ENCODE measurements at regions not wholly inside any gene's neighbourhood (a gene's known extent, or its start where the extent isn't known, plus 50 kb on each side); places are given as distances from the start of the nearest gene placed in this dataset.

GRCh38 chr3:5290915-5291314, 103.4 kb downstream of the EDEM1 start:
- TF ChIP-seq POLR2A (IDR thresholded peaks at IDR 0.05) (no peak), EP300 (IDR thresholded peaks at IDR 0.05) (no peak), POLR2AphosphoS5 (IDR thresholded peaks at IDR 0.05) (no peak)
- H3K27ac ChIP-seq: no peak overlapping the region
- H3K4me3 ChIP-seq: no peak overlapping the region
- no peaks in the 10 kb centered on the region for H3K4me1 ChIP-seq
- 86 to 88% methylated on average over 3 of the region's 3 CpGs for WGBS, 2 donors
- H3K27me3 ChIP-seq: no peaks in the 10 kb centered on the region
- no peak for DNase-seq
- intact Hi-C loops (cut with DNase I): no loop called here
- no peaks in the 10 kb centered on the region for H3K36me3 ChIP-seq
- H3K9me3 ChIP-seq: no peaks in the 10 kb centered on the region

GRCh38 chr3:5292512-5292911, 105.0 kb downstream of the EDEM1 start:
- intact Hi-C loops (cut with DNase I): no loop called here
- no peak for DNase-seq

GRCh38 chr3:5293207-5293606, 105.7 kb downstream of the EDEM1 start:
- H3K27me3 ChIP-seq: no peaks in the 10 kb centered on the region
- no peak for DNase-seq
- no peaks in the 10 kb centered on the region for H3K4me1 ChIP-seq
- intact Hi-C loops (cut with DNase I): no loop called here
- TF ChIP-seq POLR2AphosphoS5 (IDR thresholded peaks at IDR 0.05) (no peak), CTCF (IDR thresholded peaks at IDR 0.05) (no peak), EP300 (IDR thresholded peaks at IDR 0.05) (no peak), POLR2A (IDR thresholded peaks at IDR 0.05) (no peak)
- H3K4me3 ChIP-seq: no peak overlapping the region
- WGBS, 2 donors: 56 to 67% methylated on average over 2 of the region's 2 CpGs
- no peak overlapping the region for H3K27ac ChIP-seq
- no peaks in the 10 kb centered on the region for H3K9me3 ChIP-seq
- H3K36me3 ChIP-seq: no peaks in the 10 kb centered on the region

More at GRCh38 chr3:5292512-5292911, 105.0 kb downstream of the EDEM1 start:
- WGBS, 2 donors: 74 to 85% methylated on average over 7 of the region's 7 CpGs
- no peak overlapping the region for H3K27ac ChIP-seq
- H3K36me3 ChIP-seq: no peaks in the 10 kb centered on the region
- no peaks in the 10 kb centered on the region for H3K27me3 ChIP-seq
- H3K9me3 ChIP-seq: no peaks in the 10 kb centered on the region
- H3K4me1 ChIP-seq: no peaks in the 10 kb centered on the region
- TF ChIP-seq EP300 (IDR thresholded peaks at IDR 0.05): no peak
- no peak for TF ChIP-seq CTCF (IDR thresholded peaks at IDR 0.05)
- TF ChIP-seq POLR2AphosphoS5 (IDR thresholded peaks at IDR 0.05): no peak
- no peak for TF ChIP-seq POLR2A (IDR thresholded peaks at IDR 0.05)
- H3K4me3 ChIP-seq: no peak overlapping the region

GRCh38 chr3:5294356-5294755, 106.8 kb downstream of the EDEM1 start:
- DNase-seq: no peak
- Histone ChIP-seq H3K36me3 (no peaks in the 10 kb centered on the region), H3K27me3 (no peaks in the 10 kb centered on the region), H3K27ac (no peak overlapping the region), H3K4me1 (no peaks in the 10 kb centered on the region), H3K4me3 (no peak overlapping the region), H3K9me3 (no peaks in the 10 kb centered on the region)
- 92 to 95% methylated on average over 4 of the region's 4 CpGs for WGBS, 2 donors
- intact Hi-C loops (cut with DNase I): no loop called here
- no peak for TF ChIP-seq POLR2A (IDR thresholded peaks at IDR 0.05)
- no peak for TF ChIP-seq CTCF (IDR thresholded peaks at IDR 0.05)
- TF ChIP-seq POLR2AphosphoS5 (IDR thresholded peaks at IDR 0.05): no peak
- no peak for TF ChIP-seq EP300 (IDR thresholded peaks at IDR 0.05)

GRCh38 chr3:5295191-5295690, 107.7 kb downstream of the EDEM1 start:
- H3K27ac ChIP-seq: no peak overlapping the region
- 85 to 92% methylated on average over 1 of the region's 1 CpG for WGBS, 2 donors
- DNase-seq: no peak
- H3K9me3 ChIP-seq: no peaks in the 10 kb centered on the region
- no peaks in the 10 kb centered on the region for H3K4me1 ChIP-seq
- TF ChIP-seq POLR2A (IDR thresholded peaks at IDR 0.05): no peak
- no peak for TF ChIP-seq EP300 (IDR thresholded peaks at IDR 0.05)
- no peak for TF ChIP-seq CTCF (IDR thresholded peaks at IDR 0.05)
- no peak for TF ChIP-seq POLR2AphosphoS5 (IDR thresholded peaks at IDR 0.05)
- no peak overlapping the region for H3K4me3 ChIP-seq
- no peaks in the 10 kb centered on the region for H3K36me3 ChIP-seq
- H3K27me3 ChIP-seq: no peaks in the 10 kb centered on the region
- intact Hi-C loops (cut with DNase I): no loop called here
